OCI-LY7 (cell line): ENCODE measurements at regions not wholly inside any gene's neighbourhood (a gene's known extent, or its start where the extent isn't known, plus 50 kb on each side); places are given as distances from the start of the nearest gene placed in this dataset.

Experiments used
- CTCF ChIP-seq: fragments of 200-600 bp; sonication (generic); conservative IDR thresholded peaks from 2 replicates; pipeline ENCODE4 v1.5.1; 2014; ENCODE audit warnings: mild to moderate bottlenecking, antibody characterized with exemption, low read length, moderate library complexity, mixed read lengths
- EZH2phosphoT487 ChIP-seq: fragments of 200-600 bp; sonication (generic); IDR thresholded peaks from 2 replicates; pipeline ENCODE4 v1.6.1; 2018; ENCODE audit warnings: low read depth, borderline replicate concordance, mild to moderate bottlenecking, mixed run types, antibody characterized with exemption, low read length, moderate library complexity, mixed read lengths

GRCh38 chr4:148843625-148844024 is 401.4 kb upstream of the NR3C2 start:
- TF ChIP-seq CTCF (no peak), EZH2phosphoT487 (no peak)
